ENCODE measurements at regions not wholly inside any gene's neighbourhood (a gene's known extent, or its start where the extent isn't known, plus 50 kb on each side); places are given as distances from the start of the nearest gene placed in this dataset.

- H3F3A ChIP-seq (ENCODE audit: insufficient read depth, low read length, poor library complexity, severe bottlenecking): no peaks in the 10 kb centered on the region
- no peak overlapping the region for H3K27ac ChIP-seq (ENCODE audit: low read length)
- H2AFZ ChIP-seq (ENCODE audit: low read depth, low read length): no peak overlapping the region
- H3K79me2 ChIP-seq (replicated peaks; ENCODE audit: insufficient read depth, low read length): no peaks in the 10 kb centered on the region
- H3K9me2 ChIP-seq (ENCODE audit: insufficient read depth, low read length): no peaks in the 10 kb centered on the region
- no peaks in the 10 kb centered on the region for H3K36me3 ChIP-seq (ENCODE audit: insufficient read depth, low read length)
- no peaks in the 10 kb centered on the region for H4K20me1 ChIP-seq (ENCODE audit: insufficient read depth)
- H3K9ac ChIP-seq (ENCODE audit: low read length): no peak overlapping the region
- no peaks in the 10 kb centered on the region for H3K9me3 ChIP-seq (ENCODE audit: low read length)
- H3K27me3 ChIP-seq (ENCODE audit: insufficient read depth, low read depth, low read length): no peaks in the 10 kb centered on the region
- no peak overlapping the region for H3K4me2 ChIP-seq (ENCODE audit: low read length)
- H3K4me3 ChIP-seq (ENCODE audit: low read length): no peak overlapping the region
- no peak for TF ChIP-seq RAD21 (conservative IDR thresholded peaks at IDR 0.05)
- no peak for TF ChIP-seq TAF1 (IDR thresholded peaks at IDR 0.05; ENCODE audit: low read depth)
- no peak for TF ChIP-seq SMC3 (conservative IDR thresholded peaks at IDR 0.05; ENCODE audit: poor library complexity)
- no peak for TF ChIP-seq EZH2 (IDR thresholded peaks at IDR 0.05; ENCODE audit: borderline replicate concordance, insufficient read depth, low read length, poor library complexity, severe bottlenecking)
- TF ChIP-seq EP300 (conservative IDR thresholded peaks at IDR 0.05; ENCODE audit: poor library complexity, severe bottlenecking): no peak
- no peak for TF ChIP-seq REST (IDR thresholded peaks at IDR 0.05; ENCODE audit: borderline replicate concordance)
- no peak for TF ChIP-seq CTCF (IDR thresholded peaks at IDR 0.05; ENCODE audit: poor library complexity, severe bottlenecking)
- TF ChIP-seq POLR2AphosphoS5 (IDR thresholded peaks at IDR 0.05): no peak
Measured at GRCh38 chrX:4238916-4239315, 525.5 kb upstream of the PRKX start.

GRCh38 chrX:4225086-4225485, 511.6 kb upstream of the PRKX start:
- Histone ChIP-seq H3K27ac (ENCODE audit: low read length) (no peak overlapping the region), H2AFZ (ENCODE audit: low read depth, low read length) (no peak overlapping the region), H3K36me3 (ENCODE audit: insufficient read depth, low read length) (no peaks in the 10 kb centered on the region), H3K4me2 (ENCODE audit: low read length) (no peak overlapping the region), H4K20me1 (ENCODE audit: insufficient read depth) (no peaks in the 10 kb centered on the region), H3K9me2 (ENCODE audit: insufficient read depth, low read length) (no peaks in the 10 kb centered on the region), H3K4me3 (ENCODE audit: low read length) (no peak overlapping the region), H3K9ac (ENCODE audit: low read length) (no peak overlapping the region), H3F3A (ENCODE audit: insufficient read depth, low read length, poor library complexity, severe bottlenecking) (no peaks in the 10 kb centered on the region), H3K9me3 (ENCODE audit: low read length) (no peaks in the 10 kb centered on the region), H3K79me2 (replicated peaks; ENCODE audit: insufficient read depth, low read length) (no peaks in the 10 kb centered on the region), H3K27me3 (ENCODE audit: insufficient read depth, low read depth, low read length) (no peaks in the 10 kb centered on the region)
- TF ChIP-seq MXI1 (conservative IDR thresholded peaks at IDR 0.05; ENCODE audit: poor library complexity, severe bottlenecking): no peak
- TF ChIP-seq SMC3 (conservative IDR thresholded peaks at IDR 0.05; ENCODE audit: poor library complexity): no peak
- no peak for TF ChIP-seq RAD21 (conservative IDR thresholded peaks at IDR 0.05)
- no peak for TF ChIP-seq EZH2 (IDR thresholded peaks at IDR 0.05; ENCODE audit: borderline replicate concordance, insufficient read depth, low read length, poor library complexity, severe bottlenecking)
- no peak for TF ChIP-seq POLR2AphosphoS5 (IDR thresholded peaks at IDR 0.05)
- no peak for TF ChIP-seq CTCF (IDR thresholded peaks at IDR 0.05; ENCODE audit: poor library complexity, severe bottlenecking)
- no peak for TF ChIP-seq REST (IDR thresholded peaks at IDR 0.05; ENCODE audit: borderline replicate concordance)
- TF ChIP-seq TAF1 (IDR thresholded peaks at IDR 0.05; ENCODE audit: low read depth): no peak
- TF ChIP-seq EP300 (conservative IDR thresholded peaks at IDR 0.05; ENCODE audit: poor library complexity, severe bottlenecking): no peak

Data from neural cell (in vitro differentiated cells).